GM19463 (cell line): ENCODE measurements at regions not wholly inside any gene's neighbourhood (a gene's known extent, or its start where the extent isn't known, plus 50 kb on each side); places are given as distances from the start of the nearest gene placed in this dataset.
"Not testable (repeated sequence)": the region's sequence is repeated elsewhere in the genome, so short reads cannot be mapped to it uniquely, and the experiment has no call there.

ENCODE experiments used
- ATAC-seq: cut with Tn5 transposase; IDR thresholded peaks from one replicate; pipeline ENCODE4 v1.9.1; 2021; ENCODE audit warnings: mild to moderate bottlenecking, moderate library complexity; ENCODE audit not compliant: unreplicated experiment

DNA sequence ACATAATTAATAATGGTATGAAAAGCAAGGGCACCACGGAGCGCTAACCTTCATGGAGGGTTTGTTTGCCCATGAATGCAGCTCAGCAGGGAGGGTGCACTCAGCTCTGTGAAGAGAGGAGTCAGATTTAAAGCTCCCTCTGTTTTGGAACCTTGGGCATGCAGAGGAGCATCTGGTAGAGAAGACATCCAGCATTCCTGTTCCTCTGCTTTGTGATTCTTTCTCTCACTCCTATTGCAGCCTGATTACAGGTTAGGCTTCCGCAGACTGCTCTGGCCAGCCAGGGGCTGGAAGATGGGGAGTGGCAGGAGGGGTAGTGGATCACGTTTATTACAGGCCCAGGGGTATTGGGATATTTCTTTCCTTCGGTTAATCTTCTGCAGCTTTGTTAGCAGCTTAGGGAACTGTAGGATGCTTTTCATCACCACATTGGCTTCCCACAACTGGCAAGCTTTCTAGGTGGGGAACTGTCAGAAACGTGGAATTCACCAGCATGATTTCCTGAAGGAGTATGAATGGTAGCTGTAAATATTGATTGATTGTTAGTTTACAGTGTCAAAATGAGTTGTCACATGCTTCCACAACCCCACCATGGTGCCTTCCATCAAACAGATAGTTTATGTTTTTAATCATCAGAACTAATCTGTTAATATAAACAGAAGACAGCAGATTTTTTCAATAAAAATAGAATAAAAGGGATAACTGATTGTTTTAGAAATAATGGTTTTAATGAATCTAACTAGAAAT, 201.1 kb downstream of the VAPA start:
- no peak for ATAC-seq

DNA sequence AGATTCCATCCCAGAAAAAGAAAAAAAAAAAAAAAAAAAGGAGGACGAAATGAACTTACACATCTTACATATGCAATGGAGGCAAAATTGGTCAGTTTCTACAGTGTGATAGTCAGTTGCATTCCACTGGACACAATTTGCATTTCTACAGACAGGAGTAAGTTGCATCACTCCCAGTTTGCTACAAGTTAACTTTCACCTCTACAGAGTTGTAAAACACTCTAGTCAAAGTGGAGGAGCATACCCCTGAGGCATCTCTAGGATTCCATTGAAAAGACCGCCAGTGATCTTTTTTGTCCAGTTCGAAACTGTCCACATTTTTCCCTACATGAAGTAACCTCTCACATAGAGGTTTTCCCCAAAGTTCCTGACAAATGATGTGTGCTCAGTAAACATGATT, 202.8 kb downstream of the VAPA start:
- ATAC-seq = no peak

DNA sequence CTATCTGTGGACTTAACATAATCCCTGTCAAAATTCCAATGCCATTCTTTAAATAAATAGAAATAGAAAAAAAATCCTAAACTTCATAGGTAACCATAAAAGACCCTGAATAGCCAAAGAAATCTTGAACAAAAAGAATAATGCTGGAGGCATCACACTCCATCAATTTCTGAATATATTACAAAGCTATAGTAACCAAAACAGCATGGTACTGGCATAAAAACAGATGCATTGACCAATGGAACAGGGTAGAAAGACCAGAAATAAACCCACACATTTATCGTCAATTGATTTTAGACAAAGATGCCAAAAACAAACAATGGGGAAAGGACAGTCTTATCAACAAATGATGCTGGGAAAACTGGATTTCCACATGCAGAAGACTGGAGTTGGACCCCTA, 205.7 kb downstream of the VAPA start:
- ATAC-seq = no peak

DNA sequence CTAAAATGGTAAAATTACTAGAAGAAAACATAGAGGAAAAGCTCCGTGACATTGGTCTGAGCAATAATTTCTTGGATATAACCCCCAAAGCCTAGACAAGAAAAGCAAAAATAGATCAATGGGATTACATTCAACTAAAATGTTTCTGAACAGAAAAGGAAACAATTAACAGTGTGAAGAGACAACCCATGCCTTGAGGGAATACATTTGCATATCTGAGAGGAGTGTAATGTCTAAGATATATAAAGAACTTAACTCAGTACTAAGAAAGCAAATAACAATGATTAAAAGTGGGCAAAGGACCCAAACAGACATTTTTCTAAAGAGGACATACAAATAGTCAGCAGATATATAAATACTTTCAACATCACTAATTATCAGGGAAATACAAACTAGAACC, 206.2 kb downstream of the VAPA start:
- no peak for ATAC-seq

DNA sequence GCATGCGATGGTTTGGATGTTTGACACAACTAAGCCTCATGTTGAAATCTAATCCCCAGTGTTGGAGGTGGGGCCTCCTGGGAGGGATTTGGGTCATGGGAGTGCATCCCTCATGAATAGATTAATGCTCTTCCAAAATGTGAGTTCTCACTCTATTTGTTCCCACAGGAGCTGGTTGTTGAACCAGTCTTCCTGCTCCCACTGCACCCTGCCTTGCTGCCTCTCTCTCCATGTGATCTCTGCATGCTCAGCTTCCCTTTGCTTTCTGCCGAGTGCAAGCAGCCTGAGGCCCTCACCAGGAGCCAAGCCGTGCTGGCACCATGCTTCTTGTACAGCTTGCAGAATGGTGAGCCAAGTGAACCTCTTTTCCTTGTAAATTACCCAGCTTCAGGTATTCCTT, 206.8 kb downstream of the VAPA start:
- no peak for ATAC-seq

DNA sequence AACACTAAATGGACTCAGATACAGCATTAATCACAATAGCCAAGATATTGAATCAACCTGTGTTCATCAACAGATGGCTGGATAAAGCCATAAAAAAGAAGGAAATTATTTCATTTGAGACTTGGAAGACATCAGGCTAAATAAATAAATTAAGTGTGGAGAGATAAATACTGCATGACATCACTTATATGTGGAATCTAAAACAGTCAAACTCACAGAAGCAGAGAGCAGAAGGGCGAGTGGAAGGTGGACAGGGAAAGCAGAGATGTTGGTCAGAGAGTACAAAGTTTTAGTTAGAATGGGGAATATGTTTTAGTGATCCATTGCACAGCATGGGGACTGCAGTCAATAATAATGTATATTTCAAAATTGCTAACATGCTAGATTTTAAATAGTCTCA, 207.2 kb downstream of the VAPA start:
- ATAC-seq = no peak

DNA sequence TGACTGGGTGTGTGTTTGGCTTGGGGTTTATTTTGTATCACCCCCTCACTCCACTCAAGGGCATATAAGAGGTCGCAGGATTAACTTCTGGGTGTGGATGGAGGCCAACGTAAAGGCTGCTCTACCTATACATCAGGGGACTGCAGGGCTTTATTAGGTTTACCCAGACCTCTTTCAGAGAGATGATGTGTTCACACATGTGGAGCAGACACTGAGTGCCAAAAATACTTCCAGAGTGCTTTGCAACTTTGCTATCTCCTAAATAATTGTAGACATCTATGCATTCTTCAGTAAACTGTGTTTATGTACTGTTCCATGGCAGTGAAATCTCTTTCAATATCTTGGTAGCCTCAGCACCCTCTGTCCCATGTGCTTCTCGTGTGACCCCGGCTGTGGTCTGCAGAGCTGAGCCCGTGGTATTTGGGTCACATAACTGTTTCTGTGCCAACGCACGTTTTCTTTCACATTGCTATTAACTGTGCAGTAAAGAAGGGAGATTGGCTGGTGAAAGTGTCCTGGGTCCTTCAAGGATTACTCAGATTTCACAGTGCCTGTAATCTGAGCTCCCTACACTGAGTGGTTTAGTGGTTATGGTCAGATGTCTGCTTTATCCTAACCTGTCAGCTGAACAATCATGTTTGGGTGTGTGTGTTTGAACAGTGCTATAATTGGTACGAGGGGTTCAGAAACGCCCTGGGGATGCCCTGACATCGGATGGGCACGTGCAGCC, 208.1 kb downstream of the VAPA start:
- no peak for ATAC-seq

DNA sequence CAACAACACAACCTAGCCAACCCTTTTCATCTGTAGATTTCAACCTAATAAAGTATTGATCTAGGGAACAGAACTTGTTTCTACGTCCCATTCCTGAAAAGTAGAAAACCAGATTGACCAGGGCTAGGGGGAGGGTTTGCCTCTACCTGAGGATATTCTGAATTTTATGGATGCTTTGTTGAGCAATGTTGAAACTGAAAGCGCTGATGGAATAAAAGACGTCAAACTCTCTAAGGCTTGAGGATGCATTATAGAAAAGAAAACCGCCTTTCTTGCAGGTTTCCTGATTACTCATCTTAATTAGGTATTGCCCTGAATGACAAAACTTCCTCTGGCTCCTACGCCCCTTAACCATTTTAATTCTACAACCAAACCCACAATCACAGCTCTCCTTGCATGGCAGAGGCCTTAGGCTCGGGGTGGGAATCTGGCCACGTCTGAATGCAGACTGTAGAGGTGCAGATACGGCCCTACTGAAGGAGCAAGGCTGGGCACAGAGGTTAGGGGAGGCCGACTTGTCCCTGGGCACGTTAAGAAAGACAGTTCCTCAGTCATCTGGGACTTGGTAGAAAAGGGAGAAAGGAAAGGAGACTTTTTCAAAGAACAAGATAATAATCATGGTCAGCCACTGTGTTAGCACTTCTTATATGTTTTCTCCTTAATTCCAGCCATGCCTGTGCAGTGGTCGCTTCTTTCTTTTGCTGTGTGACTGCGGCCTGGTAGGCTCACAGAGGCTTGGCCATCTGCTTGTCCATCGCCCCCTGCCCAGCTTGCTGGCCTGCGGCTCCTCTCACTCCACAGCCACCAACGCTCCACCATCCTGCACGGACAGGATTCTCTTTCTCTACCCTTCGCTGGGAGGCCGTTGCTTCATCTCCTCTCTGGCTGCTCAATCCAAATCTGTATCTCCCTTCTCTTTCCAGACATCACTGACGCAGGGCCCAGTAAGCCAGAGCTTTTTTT, 209.5 kb downstream of the VAPA start:
- ATAC-seq = no peak

DNA sequence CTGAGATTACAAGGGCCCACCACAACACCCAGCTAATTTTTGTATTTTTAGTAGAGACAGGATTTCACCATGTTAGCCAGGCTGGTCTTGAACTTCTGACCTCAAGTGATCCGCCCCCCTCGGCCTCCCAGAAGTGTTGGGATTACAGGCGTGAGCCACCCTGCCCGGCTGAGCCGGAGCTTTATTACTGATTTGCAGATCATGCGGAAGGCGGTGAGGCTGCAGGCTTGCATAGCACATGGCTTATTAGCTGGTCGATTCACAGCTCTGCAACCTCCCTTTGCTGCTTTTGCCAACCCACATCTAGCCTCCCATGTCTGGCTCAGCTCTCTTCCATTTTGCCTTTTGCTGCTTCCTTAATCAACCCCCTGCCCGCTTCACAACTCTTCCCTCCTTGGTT, 210.3 kb downstream of the VAPA start:
- no peak for ATAC-seq

DNA sequence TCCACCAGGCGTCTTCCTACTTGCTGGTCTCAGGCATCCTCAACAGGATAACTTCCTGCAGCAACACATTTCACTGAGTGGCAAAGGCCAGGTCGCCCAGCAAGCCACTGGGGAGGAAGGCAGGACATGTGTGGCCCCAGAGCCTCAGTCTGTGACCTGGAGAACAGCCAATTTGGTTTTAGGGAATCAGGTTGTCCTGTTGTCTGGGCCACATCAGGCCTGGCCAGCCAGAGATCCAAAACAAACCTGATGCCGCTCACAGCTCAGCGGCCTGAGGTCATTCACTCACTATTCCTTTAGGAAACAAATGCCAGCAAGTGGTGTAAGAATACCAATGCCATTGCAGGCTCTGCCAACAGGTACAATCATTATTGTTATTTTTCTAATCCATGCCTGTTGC, 210.7 kb downstream of the VAPA start:
- no peak for ATAC-seq

DNA sequence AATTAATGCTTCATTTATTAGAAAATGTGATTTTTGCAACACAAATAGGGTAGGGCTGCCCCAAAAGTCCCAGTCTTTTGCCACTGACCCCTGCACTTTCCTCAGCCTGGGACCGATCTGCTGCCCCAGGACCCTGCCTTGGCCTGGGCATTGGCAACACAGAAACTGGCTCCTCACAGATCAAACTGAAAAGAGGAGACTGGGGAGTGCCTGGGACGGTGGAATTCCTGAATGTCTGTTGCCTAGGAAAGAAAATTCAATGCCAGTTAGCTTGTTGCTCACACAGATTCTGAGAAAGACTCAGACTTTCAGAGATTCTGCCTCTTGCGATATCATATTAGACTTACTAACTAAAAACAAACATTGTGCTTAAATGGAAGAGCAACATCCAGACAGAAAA, 211.2 kb downstream of the VAPA start:
- no peak for ATAC-seq

DNA sequence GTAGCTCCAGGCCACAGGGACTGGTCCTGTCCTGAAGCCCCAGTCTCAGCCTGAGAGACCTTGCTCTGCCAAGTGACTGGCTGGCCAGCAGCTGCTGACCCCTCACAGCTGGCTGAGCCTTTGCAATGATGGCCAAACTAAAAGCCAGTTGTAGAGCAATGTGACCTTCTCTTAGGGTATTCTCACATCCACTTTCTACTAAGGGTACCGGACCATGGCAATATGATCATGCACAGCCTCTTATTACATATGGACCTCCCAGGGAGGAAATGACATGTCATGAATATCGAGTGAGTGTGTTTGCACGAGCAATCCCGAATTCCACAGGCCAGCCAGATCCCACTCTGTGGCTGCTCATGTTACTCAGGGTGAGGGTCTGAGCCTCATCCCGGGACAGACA, 213.9 kb downstream of the VAPA start:
- ATAC-seq = no peak

DNA sequence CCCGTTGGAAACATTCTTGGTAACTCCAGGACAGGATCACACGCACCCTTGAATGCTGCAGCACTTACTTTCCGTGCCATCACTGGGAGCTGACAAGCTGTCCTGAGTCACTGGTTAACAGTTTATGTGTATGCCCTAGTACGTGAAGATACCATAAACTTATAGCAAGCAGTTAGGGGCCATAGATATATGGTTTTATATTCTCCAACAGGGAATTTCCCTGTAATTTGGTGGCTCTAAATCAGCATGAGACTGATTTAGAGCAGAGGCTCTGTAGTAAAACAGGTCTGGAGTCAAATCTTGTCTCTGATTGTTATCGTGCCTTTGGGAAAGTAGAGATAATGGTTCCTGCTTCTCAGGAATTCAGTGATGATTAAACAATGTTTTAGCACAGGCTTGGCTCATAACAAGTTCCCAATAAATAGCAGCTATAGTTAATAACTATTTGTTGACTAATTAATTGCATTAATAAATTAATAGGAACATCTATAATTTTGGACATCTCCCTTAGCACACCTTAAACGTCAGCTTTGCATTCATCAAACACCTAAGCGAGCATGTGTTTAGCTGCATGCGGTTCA, 215.2 kb downstream of the VAPA start:
- ATAC-seq = no peak

DNA sequence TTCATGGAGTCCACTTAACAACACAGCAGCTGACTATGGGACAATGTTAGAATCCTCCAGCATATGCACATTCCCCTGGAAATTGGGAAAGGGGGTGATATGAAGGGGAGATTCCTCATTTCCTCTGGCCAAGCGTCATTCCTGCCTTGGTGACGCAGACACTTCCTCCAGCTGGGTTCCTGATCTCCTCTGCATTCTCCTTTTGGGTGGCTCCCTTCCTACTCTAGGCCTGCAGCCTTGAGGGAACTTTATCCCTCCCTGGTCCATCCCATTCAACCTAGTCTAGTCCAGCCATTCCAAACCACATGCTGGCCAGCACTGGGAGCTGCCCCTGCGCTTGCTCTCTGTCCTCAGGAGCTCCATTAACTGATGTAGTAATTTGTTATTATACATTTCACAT, 216.8 kb downstream of the VAPA start:
- no peak for ATAC-seq

DNA sequence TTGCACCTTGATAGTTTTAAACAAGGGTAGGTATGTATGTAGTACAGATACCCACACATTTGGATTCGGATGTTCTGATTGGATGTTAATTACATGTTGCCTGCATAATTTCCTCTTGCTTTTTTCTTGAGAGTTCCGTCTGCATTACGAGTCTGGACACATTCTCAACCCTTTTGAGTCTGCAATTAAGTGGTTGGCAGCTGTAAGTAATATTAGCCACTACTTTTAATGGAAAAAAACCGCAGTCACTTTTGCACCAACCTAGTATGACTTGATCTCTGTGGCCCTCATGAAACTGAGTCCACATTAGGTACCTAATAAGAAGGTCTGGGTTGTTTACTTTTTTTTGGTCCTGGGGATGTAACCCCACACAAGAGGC, 217.3 kb downstream of the VAPA start:
- ATAC-seq = no peak

DNA sequence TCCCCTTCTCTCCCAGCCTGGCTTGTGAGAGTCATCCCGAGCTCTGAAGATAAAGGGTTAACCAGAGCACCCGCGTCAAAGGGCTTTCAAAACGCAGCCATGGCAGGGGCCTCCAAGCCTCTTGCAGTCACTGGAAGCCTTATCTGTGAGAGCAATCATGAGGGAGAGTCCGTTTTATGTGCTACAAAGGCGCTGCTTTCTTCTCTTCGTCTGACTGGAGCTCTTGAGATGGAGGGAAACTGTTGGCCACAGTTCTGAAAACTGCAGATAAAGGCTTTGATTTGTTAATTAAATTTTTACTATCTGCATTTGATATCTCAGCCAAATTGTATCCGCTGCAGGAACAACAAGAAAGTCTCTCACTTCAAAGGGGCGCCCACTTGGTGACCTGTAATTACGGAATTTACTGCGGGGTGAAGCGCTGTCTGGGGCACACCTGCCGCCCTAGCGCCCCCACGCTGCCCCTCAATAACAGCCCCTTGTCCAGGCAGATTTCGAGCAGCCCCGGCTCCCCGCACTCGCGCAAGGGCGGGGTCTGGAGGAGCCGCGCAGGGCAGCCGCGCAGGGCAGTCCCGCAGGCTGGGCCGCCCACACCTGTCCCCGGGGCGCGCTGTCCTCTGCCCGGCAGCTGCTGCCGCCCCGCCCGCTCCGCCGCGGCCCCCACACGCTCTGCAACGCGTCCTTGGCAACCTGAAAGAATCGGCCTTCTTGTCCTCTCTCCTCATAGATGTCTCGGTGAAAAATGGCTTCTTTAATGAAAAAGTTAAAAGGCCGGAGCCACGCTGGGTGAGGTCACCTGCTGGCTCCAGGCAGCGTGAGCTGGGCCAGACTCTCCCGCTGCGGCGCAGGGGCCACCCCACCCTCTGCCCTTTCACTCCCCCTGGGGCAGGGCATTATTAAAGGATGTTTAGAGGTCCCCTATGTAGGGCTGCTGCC, 217.9 kb downstream of the VAPA start:
- no peak for ATAC-seq

DNA sequence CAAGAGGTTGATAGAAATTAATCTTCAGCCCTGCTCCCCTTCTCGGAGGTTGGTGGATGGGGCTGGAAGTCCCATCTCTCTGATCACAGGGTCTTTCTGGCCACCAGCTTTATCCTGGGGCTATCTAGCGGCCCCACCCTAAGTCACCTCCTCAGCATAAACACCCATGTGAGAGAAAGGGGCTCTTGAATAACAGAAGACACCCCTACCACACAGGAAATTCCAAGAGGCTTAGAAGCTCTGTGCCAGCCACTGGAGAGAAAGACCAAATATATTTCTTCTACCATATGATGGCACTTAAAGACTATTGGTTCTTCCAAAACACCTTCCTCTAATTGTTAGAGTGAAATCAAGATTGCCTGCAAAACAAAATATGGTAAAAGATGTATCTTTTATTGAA, 219.7 kb downstream of the VAPA start:
- ATAC-seq = no peak

DNA sequence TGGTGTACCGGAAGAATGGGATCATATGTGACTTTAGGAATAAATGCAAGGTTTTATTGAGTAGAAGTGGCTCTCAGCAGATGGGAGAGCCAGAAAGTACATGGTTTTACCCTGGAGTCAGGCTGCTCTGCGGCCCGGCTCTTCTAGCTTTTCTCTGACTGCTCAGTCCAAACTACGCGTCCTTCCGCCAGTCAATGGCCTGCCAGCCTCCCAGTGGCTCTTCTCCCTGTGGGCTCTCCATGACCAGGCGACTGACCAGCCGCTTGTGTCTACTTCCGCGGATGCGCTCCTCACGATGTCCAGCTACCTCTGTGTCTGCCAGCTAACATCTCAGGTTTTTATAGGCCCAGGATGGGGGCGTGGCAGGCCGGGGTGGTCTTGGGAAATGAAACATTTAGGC, 220.4 kb downstream of the VAPA start:
- ATAC-seq = no peak

DNA sequence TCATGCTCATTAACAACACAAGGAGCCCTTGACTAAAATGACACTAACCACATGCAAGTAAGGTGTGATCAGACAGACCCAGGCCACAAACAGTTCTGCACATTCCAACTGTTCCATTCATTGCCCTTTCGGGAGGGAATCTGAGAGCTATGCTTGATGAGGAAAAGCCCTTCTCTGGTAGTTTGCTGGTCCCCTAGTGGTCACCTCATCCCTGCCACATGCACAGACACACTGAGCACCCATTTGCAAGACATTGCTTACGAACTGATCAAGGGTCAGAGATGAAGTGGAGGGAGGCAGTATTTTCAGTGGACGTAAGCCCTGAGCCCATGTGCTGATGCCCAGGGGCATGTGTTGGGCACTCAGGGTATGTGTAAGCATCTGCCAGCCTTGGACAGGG, 220.9 kb downstream of the VAPA start:
- not testable (repeated sequence) for ATAC-seq

DNA sequence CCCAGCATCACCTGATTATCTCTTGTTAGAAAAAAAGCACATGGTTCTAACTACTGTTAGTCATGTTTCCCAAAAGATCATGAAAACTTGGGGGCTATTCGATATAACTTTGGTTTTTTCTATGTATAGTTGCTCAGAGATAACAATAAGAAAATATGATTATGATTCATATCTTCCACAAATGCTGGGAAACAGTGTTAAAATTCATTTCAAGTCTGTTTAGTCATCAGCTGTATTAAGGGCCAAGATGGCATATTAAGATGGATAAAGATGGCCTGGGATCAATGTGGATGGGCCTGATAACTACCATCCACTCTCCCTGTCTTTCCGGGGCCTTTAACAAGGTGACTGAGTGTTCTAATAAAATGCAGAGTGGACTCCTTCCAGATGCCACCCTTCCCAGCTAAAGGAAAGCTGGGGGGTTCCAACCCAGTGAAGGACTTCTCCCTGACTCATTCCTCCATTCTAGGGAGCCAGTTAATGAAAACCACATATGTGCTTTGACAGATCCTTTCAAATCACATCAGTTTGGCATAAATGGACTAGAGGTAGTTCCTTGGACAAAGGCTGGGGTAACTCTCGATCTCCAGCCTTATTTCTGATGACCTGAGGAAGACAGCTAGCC, 221.6 kb downstream of the VAPA start:
- ATAC-seq = no peak
